Stromal cell of bone marrow (primary cell): ENCODE measurements at regions not wholly inside any gene's neighbourhood (a gene's known extent, or its start where the extent isn't known, plus 50 kb on each side); places are given as distances from the start of the nearest gene placed in this dataset.
"Not testable (repeated sequence)": the region's sequence is repeated elsewhere in the genome, so short reads cannot be mapped to it uniquely, and the experiment has no call there.

Experiments
- DNase-seq: peaks from one replicate; pipeline ENCODE4 v3.0.0-alpha.2; 2012; ENCODE audit warnings: low read depth

DNA sequence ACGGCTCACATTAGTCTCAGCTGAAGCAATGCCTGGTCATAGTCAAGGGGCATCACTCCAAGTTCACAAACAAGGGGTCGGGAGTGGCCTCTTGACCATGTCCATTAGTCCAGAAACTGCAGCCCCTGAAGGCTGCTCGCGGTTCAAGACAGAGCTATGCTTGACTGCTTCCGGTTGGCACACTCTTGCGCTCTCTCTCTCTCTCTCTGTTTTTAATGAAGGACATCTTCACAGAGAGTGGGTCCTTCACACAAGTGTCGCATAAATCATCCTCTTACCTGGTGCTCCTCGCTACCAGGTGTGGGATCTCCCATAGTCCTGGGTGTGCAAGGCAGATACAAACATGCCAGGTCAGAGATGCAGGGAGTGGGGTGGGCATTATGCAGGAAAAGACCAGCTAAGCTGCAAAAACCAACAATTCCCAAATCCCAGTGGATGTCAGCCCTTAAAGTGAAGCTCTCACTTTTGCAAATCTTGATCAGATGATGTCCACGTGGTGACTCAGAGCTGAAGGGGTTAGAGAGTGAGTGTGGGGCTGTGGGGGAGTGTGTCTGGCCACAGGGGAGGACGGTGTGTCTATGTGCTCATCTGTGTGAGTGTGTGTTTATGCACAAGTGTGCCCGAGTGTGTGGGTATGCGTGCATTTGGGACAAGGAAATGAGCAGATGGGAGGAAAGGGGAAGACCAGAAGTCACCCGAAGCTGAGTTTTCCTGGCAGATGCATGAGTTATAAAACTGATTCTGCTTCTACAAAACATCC is 83.7 kb upstream of the PPP2R2D start:
- DNase-seq = no peak

DNA sequence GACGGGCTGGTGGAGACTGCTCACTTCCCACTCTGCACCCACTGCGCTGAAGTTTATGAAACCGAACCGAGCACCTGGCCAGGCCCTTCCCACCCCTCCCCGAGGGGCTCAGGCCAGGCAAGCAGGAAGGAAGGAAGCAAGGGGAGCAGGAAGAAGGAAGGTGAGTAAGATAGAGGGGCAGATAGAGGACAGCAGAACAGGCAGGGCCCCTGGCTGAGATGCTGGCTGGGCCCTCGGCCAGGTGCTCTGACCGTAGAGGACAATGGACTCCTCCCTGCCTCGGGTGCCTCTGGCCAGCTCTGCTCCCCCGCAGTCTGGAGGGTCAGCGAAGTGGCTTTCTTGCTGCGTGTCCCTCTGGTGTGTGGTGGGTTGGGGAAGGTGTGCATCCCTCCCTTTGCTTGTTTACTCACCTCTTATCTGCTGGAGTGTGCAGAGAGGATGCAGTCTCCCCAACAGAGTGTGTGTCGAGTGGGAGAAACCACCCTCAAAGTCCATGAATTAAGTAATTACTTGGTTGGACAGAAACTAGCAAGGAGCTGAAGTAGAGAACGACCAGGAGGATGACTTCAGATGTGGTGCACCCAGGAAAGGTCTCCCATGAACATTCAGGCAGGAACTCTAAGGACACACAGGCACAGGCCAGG is 82.8 kb upstream of the PPP2R2D start:
- no peak for DNase-seq

DNA sequence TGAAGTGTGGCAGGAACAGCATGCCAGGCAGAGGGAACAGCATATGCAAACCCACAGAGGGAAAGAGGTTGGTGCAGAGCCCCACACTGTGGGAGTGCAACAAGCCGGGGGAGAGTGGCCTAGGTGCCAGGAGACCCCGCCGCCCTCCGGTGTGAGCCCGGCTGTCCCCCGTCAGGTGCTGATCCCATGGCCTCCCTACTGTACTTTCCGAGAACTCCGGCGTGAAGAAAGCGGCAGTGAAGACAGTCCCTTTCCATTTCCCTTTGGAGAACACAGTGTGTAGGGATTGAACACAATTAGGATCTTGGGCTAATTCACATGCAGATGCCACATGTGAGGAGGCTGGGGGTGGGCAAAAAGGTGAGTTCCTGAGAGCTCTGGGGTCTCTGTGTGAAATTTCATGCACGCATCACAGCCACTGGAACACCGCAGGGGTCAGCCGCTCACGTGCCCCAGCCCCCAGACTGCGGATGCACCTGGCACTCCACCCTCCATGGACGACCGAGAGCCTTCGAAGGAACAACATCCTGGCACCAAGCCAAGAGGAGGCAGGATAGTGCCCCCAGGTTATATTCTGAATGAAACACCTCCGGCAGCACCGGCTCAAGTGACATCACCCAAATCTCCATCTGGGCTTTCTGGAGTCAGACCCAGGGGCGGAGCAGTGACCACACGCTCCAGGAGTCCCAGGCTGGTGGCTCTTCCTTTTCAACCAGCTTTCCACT is 82.1 kb upstream of the PPP2R2D start:
- DNase-seq = no peak

DNA sequence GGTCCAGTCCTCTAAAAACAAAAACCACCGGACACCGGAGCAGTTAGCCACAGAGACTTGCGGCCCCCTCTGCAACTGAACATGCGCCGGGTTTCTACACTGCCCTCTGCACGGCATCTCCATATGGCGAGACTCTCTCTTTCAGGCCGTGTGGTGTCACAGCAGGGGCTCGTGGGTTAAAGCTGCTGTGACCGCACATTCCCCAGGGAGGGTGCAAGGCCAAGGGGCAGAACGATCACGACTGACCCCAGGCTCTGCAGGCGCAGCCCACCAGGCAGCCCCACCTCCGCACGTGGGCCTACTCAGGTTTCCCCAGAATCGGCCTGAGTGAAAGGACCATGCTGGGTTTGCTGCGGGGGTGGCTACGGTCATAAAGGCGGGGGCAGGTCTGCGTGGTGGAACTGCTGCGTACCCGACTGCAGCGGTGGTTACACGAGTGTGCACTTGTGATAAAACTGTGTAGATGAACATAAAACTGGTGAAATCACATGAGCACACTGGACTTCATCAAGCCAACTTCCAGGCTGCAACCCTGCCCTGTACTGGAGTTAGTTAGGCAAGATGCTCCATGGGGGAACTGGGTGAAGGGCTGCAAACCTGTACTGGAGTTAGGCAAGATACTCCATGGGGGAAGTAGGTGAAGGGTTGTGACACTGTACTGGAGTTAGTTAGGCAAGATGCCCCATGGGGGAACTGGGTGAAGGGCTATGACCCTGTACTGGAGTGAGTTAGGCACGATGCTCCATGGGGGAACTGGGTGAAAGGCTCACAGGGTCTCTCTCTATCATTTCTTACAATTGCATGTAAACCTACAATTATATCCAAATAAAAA is 81.4 kb upstream of the PPP2R2D start:
- DNase-seq = no peak

DNA sequence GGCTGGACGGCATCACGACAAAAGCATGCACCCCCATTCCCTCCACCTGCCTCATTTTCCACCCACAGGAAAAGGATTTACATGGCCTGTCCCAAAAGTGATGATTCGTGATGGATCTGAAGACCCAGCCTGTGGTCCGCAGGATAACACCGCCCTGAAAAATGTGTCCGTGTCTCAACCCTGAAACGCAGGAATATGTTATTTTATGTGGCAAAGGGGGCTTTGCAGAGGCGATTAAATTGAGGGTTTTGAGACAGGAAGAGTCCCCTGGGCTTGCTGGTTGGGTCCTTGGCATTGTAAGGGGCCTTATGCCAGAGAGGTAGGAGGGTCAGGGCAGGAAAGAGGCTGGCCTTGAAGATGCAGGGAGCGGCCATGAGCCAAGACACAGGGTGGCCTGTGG is 80.2 kb upstream of the PPP2R2D start:
- DNase-seq = no peak

DNA sequence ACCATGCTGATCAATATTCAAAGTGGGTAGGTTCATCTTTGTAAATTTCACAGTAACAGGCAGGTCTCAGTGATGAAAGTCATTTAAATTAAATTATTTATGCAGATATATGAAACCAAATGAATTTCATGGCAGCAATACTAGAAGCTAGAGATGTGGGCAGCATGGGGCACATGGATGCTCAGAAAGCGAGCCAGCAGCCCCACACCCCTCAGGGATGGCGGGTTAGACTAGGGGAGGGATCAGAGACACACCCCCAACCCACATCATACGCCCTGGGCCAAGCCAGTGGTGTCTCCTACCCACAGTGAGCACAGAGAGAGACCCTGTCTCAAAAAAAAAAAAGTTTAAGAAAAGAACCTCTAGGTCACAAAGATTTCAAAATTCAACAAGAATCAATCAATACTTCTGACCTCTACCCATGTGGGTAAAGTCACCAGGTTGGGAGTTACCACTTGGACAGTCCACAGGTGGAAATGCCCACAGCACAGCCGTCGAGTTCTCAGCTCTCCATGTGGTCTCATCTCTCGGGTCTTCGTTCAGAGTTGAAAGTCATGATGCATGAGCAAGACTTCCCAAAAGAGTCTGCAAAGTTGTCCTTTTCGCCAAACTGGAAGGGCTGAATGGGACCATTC is 79.3 kb upstream of the PPP2R2D start:
- DNase-seq = no peak

DNA sequence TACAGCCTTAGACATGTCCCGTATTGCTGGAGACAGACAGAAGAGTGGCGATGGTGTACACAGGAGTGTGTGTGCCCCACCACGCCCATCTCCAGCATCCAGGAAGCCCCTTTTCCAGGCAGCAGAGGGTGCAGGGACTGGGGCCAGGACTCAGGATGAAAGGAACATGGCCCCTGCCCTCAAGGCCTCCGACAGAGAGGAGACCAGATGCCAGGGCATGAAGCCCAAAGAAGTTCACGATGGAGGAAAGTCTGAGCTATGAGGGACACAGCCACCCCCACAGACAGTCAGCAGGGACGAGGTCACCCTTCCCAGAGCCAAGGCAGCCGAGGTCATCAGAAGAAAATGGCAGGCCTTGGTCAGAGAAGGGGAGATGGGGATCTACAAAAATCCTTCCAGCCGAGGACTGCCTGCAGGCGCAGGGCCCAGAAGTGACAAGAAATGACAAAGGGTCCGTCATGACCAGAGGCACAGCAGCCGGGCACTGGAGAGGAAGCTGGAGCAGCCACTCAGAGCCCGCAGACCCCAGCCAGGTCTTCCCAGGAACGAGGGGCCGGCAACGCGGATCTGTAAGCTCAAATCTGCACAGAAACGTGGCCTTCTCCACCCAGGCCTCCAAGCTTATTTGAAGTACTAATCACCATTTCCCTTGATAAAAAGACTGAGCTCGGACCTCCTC is 78.7 kb upstream of the PPP2R2D start:
- DNase-seq = no peak

DNA sequence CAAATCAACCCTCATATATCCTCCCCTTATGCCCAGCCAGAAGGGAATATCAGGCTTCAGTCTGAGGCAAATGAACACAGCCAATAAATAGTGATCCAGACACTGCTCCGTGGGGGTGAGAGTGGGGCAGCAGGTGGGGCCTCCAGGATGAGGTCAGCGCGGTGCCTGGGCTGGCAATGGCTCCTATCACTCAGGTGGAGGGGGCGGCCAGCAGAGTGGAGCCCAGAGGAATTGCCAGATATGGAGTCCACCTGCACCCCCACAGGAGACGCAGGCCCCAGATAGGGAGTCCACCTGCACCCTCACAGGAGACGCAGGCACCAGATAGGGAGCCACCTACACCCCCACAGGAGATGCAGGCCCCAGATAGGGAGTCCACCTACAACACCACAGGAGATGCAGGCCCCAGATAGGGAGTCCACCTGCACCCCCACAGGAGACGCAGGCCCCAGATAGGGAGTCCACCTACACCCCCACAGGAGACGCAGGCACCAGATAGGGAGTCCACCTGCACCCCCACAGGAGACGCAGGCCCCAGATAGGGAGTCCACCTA is 78.0 kb upstream of the PPP2R2D start:
- DNase-seq = no peak

DNA sequence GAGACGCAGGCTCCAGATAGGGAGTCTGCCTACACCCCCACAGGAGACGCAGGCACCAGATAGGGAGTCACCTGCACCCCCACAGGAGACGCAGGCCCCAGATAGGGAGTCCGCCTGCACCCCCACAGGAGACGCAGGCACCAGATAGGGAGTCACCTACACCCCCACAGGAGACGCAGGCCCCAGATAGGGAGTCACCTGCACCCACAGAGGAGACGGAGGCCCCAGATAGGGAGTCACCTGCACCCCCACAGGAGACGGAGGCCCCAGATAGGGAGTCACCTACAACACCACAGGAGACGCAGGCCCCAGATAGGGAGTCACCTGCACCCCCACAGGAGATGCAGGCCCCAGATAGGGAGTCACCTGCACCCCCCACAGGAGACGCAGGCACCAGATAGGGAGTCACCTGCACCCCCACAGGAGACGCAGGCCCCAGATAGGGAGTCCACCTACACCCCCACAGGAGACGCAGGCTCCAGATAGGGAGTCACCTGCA is 77.2 kb upstream of the PPP2R2D start:
- not testable (repeated sequence) for DNase-seq

DNA sequence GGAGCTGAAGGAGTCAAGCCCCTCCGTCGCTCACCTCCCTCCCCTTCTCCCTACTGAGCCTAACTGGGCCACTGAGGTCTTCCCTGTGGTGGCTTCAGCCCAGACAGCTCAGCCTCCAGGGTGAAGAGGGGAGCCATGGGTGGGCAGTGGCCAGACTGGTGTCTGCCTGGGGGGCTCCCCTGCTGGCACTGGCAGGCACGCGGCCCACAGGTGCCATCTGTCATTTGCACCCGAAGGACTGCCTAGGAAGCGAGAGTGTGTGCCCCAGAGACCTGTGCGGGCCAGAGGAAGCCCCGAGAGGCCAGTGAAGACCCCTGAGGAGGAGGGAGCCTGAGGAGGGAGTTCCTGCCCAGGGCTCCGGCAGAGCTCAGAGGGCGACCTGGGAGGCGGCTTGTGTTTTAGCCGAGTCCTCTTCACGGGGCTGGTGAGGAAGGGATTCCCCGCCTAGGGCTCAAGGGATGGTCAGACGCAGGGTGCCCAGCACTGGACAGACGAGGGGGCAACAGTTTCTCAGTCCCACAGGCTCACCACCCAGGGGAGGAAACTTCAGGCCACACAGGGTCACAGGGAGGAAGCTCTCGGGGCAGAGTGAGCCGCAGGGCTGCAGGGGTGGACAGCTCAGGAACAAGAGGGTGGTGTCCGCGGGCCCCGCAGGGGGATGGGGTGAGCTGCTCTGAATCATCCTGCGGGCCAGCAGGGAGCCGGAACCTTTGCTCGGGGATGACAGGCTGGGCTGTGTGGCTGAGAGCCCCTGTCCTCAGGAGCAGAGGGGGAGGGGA is 76.2 kb upstream of the PPP2R2D start:
- no peak for DNase-seq

DNA sequence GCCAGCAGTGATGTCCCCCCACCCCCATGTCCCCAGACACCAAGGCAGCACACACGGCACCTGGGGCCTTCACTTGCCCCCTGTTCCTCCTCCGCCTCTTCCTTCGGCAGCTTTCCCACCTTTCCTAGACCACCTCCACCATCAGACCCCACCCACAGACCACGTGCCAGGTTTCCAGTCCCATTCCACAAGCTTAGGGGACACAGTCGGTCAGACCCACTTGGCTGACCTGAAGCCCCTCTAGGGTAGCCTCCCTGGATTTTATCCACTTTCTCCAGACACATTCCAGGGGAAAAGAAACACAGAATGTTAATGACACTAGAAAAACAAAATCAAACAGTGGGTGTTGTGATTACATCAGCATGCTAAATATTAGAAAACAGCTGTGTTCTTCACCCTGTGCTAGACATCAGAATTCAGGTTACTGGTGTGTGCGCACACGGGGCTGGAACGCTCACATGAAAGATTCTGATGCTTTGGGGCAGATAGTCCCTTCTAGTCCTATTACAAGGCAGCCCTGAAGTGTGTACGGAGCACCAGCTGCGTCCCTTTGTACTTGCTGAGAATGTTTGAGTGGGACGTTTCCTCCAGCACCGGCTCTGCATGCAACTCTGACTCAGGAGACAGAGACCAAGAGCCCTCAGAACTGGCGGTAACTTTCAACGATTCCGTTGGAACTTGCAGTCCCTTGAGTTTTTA is 75.5 kb upstream of the PPP2R2D start:
- no peak for DNase-seq

DNA sequence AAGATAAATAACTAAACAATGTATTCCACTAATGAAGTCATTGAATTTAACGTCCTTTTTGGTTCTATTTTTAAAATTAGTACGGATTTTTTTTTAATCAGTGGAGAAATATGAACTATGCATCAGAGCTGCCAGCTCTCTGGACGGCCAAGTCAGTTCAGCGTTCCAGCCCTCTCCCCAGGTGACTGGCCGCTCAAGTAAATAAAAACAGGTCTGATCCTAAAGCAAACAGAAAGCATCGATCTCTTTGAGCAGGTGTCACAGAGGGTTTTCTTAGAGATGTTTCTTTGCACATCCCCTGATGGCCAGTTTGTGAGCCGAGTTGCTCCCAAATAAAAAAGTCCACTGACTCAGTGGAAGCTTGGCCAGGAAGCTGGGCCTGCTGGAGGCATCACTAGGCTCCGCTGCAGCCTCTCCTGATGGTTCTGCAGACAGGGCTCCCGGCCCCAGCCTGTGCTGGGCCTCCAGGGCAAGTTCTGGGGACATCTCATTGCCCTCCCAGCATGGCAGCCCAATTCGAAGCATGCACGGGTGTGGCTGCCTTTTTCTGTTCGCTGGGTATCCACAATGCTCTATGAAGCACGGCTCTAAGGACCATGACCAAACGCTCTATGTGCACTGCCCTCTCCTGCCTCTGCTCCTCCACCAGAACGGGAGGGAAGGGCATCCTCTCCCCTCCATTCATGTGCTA is 74.7 kb upstream of the PPP2R2D start:
- no peak for DNase-seq

DNA sequence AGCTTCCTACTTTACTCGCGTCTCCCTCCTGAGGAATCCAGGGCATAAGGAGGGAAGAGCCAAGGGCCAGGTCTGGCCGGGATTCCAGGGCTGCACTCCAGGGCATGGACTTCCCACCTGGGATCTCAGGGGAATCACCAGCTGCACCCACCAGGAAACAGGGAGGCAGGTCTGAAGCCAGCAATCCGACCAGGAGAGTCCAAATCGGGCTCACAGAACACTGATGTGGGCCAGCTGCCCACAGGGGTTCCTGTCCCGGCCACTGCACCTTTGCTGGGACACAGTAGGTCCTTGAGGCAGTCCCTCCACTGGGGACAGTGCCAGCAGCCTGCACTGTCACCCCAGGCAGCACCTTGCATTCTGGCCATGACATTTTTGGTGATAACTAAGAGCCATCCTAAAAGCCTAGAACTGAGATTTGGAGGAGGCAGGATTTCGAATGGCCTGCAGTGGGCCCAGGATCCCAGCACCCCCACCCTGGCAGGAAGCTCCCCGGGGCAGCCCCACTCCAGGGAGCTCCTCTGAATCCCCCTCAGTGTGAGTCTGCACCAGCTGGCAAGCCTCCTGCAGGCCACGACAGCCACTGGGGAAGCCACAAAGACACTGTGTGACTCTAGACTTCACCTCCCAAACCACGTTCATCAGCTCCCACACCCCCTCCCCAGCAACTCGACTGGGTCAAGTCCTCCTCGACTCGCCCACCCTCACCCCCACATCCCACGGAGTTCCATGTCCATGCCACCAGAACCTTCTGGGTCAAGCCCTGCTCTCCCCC is 71.5 kb upstream of the PPP2R2D start:
- DNase-seq = no peak

DNA sequence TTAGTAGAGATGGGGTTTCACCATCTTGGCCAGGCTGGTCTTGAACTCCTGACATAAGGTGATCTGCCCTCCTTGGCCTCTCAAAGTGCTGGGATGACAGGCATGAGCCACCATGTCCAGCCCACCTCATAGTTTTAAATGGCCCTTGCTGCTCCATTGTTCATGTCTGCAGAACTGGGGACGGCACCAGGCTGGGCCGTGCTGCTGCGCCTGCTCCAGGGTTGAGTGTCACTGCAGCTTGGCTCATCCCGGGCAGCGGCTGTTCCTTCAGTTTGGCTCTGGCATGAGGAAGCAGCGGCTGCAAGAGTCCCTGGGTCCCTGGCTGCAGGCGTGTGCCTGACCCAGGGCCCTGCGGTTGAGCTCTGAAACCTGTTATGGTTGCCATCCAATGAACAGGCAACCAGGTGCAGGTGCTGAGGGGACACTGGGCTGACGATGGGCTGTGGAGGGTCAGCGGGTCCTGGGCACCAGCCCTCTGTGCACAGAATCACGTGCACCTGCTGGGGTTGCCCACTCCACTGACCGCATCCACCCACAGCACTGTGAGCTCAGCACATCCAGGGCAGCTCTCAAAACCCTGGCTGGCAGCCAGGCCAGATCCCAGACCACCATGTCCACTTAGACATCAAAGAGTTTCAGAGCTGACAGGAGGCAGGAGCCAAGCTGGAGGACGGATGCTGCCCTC is 70.2 kb upstream of the PPP2R2D start:
- no peak for DNase-seq

DNA sequence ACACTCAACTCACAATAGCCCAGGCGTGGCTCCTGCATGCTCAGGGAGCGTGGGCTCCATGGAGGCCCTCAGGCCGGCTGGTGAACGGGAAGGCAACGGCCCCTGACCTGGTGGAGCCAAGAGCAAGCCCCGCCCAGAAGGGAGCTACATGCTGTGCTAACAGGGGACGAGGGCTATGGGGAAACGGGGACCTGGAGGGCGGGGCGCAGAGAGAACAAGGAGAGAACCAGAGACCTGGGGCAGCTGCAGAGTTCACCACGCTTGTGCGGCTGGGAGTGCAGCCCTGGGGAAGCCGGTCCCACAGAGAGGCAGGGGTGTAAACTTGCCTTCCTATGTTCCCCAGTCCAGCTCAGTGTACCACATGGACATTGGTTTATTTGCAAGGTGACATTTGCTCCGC is 69.2 kb upstream of the PPP2R2D start:
- no peak for DNase-seq

DNA sequence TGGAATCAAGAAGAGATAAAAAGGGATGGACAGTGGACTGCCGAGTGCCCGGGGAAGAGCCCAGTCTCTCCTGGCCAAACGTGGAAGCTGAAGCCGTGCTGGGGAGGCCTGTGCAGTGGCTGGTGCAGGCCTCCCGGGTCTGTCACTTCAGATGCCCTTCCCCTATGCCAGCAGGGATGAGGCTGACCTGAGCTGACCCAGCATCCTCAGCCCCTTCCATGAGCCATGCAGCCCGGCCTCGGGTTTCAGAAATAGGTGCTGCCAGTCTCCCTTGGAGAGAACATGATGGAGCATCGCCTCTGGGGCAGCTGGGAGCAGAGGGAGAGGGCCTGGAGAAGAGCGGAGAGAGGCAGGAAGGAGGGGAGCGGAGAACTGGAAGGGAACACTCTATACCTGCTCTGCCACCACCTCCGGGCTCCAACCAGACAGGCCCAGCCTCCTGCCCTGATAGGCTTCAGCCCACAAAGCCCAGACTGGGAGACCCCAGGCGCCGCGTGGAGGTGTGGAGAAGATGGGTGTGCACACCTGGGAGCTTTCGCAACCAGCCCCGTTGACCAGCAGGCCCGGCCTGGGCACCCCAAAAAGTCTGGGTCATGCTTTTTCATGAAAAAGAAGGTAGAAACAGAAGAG is 68.6 kb upstream of the PPP2R2D start:
- DNase-seq = no peak

DNA sequence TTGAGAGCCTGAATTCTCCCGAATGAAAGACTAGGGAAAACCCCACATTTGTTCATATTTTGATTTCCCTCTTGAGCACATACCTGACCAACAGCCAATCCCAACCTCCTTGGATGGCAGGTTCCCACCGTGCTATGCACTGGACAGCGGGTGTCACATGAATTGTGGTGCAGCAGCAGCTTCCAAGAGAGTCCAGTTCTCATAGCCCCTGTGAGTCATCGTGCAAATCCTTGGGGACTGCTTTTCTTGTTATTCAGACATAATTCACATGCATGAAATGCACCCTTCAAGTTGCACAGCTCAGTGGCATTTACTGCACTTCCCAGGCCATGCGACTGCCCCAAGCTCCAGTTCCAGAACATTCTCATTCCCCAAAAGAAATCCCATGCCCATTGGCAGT is 67.8 kb upstream of the PPP2R2D start:
- no peak for DNase-seq
